ENCODE measurements at regions not wholly inside any gene's neighbourhood (a gene's known extent, or its start where the extent isn't known, plus 50 kb on each side); places are given as distances from the start of the nearest gene placed in this dataset.

DNA sequence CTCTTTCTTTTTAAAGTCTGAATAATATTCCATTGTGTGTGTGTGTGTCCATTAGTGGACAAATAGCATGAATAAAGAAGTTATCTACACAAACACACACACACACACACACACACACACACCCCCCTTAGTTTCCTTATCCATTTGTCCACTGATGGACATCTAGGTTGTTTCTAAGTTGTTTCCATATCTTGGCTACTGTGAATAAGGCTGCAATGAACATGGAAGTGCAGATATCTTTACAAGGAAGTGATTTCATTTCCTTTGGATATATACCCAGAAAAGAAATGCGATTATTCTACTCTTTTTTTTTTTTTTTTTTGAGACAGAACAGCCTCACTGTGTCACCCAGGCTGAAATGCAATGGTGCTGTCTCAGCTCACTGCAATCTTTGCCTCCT lies 113.5 kb downstream of the MBL2 start:
- no peak overlapping the region for H3K4me3 ChIP-seq (ENCODE audit: control insufficient read depth, low read depth, low read length)
- DNase-seq (ENCODE audit: low read depth) = no peak
- TF ChIP-seq, protein P1, sequence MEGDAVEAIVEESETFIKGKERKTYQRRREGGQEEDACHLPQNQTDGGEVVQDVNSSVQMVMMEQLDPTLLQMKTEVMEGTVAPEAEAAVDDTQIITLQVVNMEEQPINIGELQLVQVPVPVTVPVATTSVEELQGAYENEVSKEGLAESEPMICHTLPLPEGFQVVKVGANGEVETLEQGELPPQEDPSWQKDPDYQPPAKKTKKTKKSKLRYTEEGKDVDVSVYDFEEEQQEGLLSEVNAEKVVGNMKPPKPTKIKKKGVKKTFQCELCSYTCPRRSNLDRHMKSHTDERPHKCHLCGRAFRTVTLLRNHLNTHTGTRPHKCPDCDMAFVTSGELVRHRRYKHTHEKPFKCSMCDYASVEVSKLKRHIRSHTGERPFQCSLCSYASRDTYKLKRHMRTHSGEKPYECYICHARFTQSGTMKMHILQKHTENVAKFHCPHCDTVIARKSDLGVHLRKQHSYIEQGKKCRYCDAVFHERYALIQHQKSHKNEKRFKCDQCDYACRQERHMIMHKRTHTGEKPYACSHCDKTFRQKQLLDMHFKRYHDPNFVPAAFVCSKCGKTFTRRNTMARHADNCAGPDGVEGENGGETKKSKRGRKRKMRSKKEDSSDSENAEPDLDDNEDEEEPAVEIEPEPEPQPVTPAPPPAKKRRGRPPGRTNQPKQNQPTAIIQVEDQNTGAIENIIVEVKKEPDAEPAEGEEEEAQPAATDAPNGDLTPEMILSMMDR (IDR thresholded peaks at IDR 0.05; ENCODE audit: control insufficient read depth, insufficient read depth, low read depth, low read length, missing control alignments) = no peak

- TF ChIP-seq, protein P1 (IDR thresholded peaks at IDR 0.05; ENCODE audit: control insufficient read depth, insufficient read depth, low read depth, low read length, missing control alignments) = no peak
- DNase-seq (ENCODE audit: low read depth) = no peak
- H3K4me3 ChIP-seq (ENCODE audit: control insufficient read depth, low read depth, low read length) = no peak overlapping the region
Measured at GRCh38 chr10:52662256-52662655, 110.3 kb downstream of the MBL2 start.

DNA sequence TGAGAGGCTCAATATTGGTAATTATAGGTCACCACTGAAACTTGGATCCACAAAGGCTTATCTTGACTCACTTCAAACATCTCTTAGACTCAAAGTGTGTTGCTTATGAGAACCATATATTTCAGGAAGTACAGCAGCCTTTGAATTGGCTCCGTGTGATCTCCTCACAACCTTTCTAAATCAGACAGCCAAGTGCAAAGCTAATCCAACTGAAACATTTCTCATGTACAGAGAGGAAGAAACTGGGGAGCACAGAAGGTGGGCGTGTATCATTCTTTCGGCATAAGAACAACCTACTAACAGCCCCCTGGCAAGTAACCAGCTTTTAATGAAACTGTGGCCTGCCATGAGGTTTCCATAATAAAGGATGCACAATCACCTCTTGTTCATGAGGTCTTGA lies 109.4 kb downstream of the MBL2 start:
- no peak for DNase-seq (ENCODE audit: low read depth)
- TF ChIP-seq, protein P1 (IDR thresholded peaks at IDR 0.05; ENCODE audit: control insufficient read depth, insufficient read depth, low read depth, low read length, missing control alignments) = no peak
- no peak overlapping the region for H3K4me3 ChIP-seq (ENCODE audit: control insufficient read depth, low read depth, low read length)

DNA sequence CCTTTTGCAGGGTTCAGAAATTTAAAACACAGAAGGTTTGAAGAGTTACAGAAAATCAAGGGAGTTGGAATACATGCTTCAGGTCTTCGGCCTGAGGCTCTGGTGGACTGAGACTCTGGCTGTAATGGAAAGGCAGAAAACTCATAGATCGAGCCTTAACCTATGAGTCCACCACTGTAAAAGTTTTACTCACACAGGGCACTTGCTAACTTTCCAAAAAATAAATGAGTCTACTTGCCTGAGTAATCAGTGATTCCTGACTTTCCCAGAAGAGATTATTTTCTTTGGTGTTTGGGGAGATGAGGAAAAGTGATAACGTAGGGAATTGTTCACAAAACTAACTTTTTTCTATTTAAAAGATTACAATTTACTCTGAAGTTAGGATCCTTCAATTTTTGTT lies 108.0 kb downstream of the MBL2 start:
- no peak for DNase-seq (ENCODE audit: low read depth)
- H3K4me3 ChIP-seq (ENCODE audit: control insufficient read depth, low read depth, low read length) = no peak overlapping the region
- TF ChIP-seq, protein P1 (IDR thresholded peaks at IDR 0.05; ENCODE audit: control insufficient read depth, insufficient read depth, low read depth, low read length, missing control alignments) = no peak

GRCh38 chr10:52665821-52666220 lies 106.8 kb downstream of the MBL2 start:
- DNase-seq (ENCODE audit: low read depth) = no peak
- H3K4me3 ChIP-seq (ENCODE audit: control insufficient read depth, low read depth, low read length) = no peak overlapping the region
- TF ChIP-seq, protein P1 (IDR thresholded peaks at IDR 0.05; ENCODE audit: control insufficient read depth, insufficient read depth, low read depth, low read length, missing control alignments) = no peak

GRCh38 chr10:52666931-52667330 lies 105.7 kb downstream of the MBL2 start:
- H3K4me3 ChIP-seq (ENCODE audit: control insufficient read depth, low read depth, low read length) = no peak overlapping the region
- no peak for DNase-seq (ENCODE audit: low read depth)
- TF ChIP-seq, protein P1 (IDR thresholded peaks at IDR 0.05; ENCODE audit: control insufficient read depth, insufficient read depth, low read depth, low read length, missing control alignments) = no peak

- TF ChIP-seq, protein P1 (IDR thresholded peaks at IDR 0.05; ENCODE audit: control insufficient read depth, insufficient read depth, low read depth, low read length, missing control alignments) = no peak
- no peak overlapping the region for H3K4me3 ChIP-seq (ENCODE audit: control insufficient read depth, low read depth, low read length)
- peak; percentile 75 for DNase-seq (ENCODE audit: low read depth)
Measured at GRCh38 chr10:52668024-52668423, 104.6 kb downstream of the MBL2 start.
